HG03469 (cell line): ENCODE measurements at regions not wholly inside any gene's neighbourhood (a gene's known extent, or its start where the extent isn't known, plus 50 kb on each side); places are given as distances from the start of the nearest gene placed in this dataset.
"Not testable (repeated sequence)": the region's sequence is repeated elsewhere in the genome, so short reads cannot be mapped to it uniquely, and the experiment has no call there.

Experiments used
- ATAC-seq: cut with Tn5 transposase; IDR thresholded peaks from one replicate; pipeline ENCODE4 v1.9.1; 2021; ENCODE audit warnings: mild to moderate bottlenecking, moderate library complexity, moderate number of reproducible peaks; ENCODE audit not compliant: unreplicated experiment

DNA sequence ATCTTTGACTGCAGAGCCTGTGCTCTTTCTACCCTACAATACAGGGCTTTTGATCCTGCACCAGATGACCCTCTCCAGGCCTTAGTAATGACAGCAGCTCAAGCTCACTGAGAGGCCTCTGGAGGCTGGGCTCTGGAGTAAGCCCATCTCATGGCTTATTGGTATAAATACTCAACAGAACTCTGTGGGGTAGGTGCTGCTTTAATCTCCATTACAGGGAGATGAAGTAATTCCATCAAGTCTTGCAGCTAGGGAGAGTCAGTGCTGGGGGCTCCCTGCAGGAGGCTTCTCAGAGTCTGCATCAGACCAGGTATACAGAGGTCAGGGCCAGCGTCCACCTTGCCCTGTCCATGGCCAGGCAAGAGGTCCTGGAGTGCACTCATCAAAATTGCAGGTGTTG lies 89.2 kb upstream of the SLC6A11 start:
- ATAC-seq: no peak

DNA sequence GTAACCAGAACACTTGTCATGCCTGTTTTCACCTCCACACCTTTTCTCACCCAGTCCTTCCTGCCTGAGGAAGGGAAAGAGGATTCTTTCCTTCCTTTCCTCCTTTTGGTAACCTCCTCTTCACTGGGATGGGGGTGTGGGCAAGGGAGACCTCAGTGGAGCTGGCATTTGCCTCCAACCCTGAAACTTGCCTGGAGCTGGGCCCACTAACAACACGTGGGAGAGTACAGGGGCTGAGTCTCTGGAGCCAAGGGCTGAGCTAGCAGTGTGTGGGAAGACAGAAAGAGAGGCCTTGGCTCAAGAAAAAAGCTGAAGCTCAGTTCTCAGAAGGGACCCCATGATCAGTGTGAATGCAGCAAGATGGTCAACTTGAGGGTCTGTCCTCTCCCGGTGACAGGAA lies 86.6 kb upstream of the SLC6A11 start:
- ATAC-seq: no peak

DNA sequence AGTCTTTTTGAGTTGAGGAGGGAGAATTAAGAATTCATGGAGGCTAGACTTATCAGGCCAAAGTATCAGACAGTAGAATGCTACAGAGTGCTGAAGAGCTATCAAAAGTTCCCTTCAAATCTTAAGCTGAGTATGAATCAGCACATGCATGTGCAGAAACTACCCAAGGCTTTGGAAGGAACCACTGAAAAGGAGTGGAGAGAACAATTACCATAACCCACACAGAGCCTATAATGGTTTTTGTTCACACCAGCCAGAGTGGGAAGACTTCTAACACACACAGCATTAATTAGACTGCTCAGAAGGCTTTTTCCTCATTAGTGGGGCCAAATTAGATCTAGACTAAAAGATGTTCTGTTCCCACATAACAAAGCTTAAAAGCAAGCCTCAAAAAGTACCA lies 83.7 kb upstream of the SLC6A11 start:
- no peak for ATAC-seq

DNA sequence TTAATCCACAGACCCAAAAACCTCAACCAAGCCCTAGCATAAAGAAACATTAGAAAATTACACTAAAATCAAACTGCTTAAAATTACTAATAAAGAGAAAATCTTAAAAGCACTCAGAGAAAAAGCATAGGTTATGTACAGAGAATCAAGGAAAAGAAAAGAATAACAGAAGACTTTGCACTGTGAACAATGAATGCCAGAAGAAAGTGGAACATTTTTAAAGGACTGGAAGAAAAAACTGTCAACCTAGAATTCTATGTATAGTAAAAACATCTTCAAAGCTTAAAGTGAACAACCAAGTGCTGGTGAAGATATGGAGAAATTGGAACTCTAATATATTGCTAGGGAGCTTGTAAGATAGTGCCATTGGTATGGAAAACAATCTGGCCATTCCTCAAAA lies 82.7 kb upstream of the SLC6A11 start:
- no peak for ATAC-seq

DNA sequence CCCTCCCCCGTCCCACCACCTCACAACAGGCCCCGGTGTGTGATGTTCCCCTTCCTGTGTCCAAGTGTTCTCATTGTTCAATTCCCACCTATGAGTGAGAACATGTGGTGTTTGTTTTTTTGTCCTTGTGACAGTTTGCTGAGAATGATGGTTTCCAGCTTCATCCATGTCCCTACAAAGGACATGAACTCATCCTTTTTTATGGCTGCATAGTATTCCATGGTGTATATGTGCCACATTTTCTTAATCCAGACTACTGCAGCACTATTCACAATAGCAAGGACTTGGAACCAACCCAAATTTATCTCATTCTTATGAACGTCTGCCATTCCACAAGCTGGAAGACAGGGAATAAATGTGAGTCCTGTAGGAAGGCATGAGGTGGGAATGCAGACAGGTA lies 79.6 kb upstream of the SLC6A11 start:
- not testable (repeated sequence) for ATAC-seq

DNA sequence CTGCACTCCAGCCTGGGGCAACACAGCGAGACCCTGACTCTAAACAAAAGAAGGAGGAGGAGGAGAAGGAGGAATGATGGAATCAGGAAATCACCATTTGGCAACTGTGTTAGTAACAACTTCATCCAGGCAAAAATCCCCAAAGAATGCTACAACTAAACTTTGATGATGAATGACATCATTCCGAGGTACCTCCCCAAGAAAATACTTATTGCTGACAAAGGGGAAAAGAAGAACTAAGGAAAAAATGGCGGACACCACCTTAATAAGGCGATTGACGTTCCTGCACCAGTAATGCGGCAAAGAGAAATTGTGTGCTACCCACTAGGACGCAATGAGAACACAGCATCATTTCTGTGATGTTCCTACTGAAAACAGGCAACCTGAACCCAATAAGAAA lies 78.2 kb upstream of the SLC6A11 start:
- ATAC-seq: no peak

DNA sequence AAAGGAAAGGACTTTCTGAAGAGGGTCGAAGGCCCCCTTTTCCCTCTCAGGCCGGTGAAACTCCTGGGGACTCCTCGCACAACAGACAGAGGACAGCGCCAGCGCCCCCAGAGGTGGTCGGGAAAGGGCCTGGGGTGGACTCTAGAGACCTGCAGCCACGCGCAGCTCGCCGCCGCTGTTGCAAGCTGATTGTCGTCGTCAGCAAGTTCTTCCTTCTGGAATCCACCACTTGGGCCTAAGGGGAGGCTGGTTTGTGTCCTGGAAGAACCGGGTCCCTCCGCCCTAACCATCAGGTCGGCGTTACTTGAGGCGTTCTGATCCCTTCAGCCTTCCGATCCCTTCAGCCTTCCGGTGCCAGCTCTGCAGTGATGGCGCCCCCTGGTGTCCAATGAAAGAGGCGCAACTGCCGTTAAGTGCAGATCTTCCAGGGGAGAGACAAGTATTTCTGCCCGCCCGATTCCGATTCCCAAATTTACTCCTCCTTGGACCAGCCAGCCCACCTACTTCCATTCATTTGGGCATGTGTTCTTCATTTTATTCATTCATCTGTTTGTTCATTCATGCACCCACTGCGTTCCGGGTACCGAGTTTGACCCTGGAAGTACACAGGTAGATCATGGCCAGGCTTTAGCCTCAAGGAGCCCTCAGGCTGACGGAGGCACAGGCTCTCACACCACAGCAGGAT lies 77.2 kb upstream of the SLC6A11 start:
- no peak for ATAC-seq

DNA sequence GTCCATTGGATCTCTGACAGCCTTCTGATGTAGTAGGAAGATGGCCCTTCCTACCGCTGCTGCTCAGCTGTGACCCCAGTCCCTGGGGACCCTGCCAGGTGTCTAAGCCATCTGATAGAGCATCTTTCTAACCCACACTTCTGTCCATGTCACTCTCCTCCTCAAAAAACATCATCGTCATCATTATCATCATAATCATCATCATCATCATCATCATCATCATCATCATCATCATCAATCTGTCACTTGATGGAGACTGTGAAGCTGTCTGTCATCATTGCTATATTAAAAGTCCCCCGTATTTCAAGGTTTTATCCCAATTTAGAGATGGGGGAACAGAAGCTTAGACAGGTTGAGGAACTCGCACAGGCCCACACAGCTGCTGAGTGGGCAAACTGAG lies 75.1 kb upstream of the SLC6A11 start:
- no peak for ATAC-seq

DNA sequence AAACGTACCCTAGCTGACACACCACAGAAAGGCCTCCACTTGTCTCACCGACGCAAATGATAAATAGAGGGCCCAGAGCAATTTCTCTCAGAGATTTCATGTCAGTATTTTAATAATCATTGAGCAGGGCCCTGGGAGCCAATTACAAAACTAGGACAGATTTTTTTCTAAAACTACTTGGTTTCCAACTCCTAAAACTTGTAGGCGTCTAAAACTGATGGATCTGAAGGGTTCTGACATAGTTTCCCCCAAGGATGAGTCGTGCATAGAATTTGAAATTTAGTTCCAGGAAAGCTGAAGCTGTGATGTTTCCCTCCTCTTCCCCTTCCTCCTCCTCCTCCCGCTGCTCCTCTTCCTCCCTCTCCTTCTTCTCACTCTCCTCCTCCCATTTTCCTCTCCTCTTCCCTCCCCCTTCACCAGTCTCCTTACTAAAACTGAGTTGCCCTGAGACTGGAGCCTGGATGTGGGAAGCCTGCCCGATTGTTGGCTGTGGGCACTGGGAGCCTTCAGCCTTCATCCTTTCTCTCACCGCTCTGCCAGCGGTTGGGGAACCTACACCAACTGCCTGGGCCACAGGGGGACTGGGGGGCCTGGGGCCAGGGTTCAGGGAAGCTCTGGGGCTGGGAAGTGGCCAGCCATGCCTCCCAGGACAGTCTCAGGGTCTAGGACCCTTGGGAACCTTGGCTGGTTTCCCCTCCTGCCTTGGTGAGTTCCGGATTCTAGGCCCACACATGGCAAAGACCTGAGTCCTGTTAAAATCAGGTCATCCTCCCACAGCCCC lies 73.9 kb upstream of the SLC6A11 start:
- ATAC-seq: no peak

DNA sequence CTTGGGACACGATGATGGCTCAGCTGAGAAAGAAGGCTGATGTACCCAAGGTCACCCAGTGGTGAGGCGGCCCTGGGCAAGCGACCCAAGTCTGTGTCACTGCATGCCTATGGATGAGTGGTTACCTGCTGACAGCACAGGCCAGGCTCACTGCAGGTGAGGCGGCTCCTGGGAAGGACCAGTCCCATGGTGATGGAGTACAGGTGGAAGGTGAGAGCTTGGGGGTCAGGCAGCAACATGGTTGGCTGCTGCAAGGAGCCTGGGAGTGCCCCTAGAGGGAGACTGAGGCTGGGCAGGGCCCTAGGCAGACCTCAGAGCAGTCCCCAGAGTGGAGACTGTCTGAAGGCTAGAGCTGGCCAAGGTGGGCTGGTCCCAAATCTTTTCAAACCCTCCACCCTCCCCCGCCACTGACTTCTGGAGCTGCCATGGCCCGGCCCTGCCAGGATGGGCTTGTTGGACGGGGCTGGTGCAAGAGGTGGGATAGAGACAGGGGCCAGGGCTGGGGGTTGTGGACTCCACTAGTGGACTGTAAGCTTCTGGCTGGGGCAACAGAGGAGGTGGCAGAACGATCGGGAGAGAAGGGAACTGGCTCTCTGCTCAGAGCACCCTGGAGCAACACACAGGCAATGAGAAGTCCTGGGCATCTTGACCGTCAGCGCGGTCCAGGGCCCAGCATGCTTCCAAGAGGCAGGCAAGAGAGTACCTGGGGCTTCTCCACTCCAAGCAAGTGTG lies 72.5 kb upstream of the SLC6A11 start:
- no peak for ATAC-seq

DNA sequence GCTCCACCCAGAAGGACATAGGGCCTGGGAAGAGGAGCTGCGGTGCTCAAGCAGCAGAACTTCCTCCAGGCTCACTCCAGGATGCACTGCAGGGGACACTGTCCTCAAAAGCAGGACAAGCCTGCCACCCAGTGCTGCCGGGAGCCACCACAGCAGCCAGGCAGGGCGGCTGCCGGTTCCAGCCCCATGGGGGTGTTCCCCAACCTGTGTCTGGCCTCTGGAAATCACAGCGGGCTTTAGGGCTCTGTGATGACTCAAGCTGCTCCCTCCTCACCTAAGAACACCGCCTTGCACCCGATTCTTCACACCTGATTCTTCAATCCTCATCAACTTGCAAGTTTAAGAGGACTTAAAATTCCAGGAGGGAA lies 71.9 kb upstream of the SLC6A11 start:
- ATAC-seq: no peak

DNA sequence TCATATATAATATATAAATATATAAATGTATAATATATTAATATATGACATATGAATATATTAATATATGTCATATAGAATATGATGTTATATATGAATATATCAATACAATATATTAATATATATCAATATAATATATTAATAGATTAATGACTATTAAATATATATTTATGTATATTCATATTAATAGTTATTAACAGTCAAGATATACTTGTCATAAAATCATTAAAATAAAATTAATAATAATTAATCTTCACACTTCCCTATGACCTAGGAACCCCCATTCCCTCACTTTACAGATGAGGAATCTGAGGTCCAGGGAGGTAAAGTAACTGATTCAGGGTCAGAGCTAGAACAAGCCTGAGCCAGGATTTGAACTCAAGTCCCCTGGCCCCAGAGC lies 70.6 kb upstream of the SLC6A11 start:
- no peak for ATAC-seq

DNA sequence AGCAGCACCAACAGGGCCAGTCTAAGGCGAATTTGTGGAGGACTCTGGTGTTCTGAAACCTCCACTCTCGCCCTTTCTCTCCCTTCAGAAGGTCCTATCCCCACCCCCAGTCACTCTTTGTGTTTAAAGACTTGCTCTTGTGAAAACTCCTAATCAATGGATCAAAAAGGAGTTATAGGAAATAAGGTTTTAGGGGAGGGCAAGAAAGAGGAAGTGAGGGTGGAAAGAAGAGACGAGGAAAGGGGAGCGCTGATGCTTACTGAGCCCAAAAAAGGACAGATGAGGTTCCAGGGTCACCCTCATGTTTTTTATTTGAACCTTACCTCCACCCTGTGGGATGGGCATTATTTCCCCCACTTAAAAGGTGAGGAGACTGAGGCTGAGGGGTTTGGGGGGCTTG lies 70.0 kb upstream of the SLC6A11 start:
- ATAC-seq: no peak

DNA sequence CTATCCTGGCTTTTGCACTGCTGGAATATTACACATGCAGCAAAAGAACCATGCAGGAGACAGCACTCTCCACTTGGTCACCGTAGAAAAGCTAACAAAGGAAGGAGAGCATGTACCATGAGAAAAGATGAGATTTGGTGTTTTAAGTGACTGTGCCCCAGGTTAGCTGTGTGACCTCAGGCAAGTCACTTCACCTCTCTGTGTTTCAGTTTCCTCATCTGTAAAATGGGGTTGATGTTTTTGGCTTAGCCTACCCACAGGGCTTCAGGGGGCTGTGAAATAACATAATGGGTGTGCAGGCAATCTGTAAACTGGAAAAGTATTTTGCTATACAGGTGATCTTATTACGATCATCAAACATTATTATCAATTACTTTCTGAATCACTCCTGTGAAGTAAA lies 69.3 kb upstream of the SLC6A11 start:
- ATAC-seq: no peak

DNA sequence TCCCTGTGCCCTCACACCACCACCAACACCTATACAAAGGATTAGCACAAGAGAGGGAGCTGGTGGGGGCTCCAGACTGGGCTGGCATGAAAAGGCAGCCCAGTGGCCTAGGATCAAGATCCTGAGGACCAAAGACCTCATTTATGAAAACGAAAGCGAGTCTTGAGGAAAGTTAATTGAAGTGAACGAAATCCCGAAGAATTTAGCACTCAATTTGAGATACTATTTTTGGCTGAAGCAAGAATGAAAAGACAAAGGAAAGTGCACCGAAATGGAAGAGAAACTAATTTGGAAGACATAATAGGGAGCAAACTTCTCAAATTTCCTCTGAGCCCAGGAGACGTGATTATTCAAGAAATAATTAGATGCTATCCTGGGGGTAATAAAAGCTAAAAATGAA lies 68.7 kb upstream of the SLC6A11 start:
- ATAC-seq: no peak

DNA sequence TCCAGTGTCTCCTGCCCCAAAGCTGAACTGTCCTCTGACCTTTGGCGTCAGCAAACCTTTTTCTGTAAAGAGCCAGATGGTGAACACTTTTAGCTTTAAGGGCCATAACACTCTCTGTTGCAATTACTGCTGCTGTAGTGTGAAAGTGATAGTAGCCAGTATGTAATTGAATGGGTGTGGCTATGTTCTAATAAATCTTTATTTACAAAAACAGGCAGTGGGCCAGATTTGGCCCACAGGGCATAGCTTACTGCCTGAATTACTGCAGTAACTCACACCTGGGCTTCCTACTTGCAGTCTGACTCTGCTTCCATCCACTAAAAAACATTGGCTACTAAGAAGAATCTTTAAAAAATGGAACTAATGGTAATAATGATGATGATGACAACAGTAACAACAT lies 68.0 kb upstream of the SLC6A11 start:
- ATAC-seq: no peak

DNA sequence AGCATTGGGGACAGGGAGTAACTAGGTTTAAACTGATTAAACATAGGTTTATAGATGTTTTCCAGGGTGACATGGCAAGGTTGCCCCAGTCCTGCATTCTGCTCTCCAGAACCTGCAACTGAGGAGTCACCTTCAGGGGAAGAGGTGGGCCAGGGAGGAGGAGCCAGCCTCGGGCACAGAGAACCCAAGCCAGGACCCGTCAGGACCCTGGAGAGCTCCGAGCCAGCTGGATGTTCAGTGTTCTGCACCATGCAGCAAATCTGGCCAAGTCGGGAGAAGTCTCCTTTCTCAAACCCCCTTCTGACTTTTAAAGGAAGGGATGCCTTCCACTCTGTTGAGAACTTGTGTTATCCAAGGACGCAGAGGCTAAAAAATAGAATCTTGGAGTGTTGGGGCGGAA lies 62.1 kb upstream of the SLC6A11 start:
- ATAC-seq: no peak

DNA sequence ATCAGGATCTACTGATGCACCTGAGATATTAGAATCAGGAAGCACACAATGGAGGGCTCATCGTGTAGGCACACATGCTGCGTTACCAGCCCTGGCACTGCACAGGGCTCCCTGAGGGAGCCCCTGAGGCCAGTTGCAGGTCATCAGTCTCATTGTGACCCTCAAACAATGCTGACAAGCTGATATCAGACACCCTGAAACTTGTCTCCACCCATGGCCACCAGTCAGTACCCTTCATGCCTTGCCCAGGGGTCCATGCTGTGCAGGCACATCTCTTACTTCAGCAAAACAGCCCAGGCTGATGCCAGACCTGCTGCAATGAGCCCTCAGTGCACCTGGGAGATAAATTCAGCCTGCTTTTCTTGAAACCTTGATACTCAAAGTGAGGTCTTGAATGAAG lies 59.5 kb upstream of the SLC6A11 start:
- no peak for ATAC-seq

DNA sequence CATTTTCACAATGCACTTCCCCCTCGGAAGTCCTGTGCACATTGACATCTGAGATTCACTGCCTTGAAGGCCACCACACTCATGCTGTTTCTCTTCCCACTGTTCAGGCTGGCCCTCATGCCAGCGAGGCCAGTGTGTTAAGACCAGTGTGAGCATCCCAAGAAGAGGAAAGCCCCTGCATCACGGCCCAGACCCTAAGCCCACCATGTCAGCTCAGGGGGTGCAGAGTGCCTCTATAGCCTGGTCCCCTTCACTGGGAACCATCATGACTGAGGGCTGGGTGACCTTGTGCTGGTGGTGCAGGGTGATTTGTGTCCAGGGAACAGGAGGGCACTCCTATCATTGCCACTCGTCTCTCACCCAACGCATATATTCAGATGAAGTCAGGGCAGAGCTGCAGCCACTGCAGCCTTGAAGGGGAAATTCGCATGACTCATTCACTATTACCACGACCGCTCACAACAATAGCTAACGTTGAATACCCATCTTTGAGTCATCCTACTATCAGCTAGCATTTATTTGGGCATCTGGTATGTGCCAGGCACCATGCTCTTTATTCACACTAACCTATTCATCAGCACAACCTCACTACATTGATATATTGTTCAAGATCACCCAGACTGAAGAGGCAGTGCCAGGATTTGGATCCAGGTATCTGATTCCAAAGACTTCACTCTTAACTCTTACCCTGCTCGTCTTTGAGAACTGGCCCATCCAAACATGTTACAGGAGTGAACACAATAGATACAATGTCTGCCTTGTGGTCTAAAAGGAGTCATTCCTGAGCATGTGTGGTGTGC lies 58.8 kb upstream of the SLC6A11 start:
- ATAC-seq: no peak

DNA sequence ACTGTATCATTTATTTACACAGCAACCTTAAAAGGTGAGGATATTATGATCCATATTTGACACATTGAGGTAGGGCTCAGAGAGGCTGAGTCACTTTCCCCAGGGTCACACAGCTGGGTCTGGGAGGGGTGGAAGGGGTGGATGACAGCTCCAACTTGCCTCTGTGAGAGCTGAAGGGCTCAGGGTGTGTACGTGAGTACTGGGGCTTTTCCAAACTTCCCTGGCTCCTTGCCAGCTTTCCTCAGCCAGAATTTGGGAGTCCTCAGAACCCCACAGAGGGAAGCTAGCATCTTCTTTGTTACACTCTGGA lies 58.3 kb upstream of the SLC6A11 start:
- no peak for ATAC-seq

DNA sequence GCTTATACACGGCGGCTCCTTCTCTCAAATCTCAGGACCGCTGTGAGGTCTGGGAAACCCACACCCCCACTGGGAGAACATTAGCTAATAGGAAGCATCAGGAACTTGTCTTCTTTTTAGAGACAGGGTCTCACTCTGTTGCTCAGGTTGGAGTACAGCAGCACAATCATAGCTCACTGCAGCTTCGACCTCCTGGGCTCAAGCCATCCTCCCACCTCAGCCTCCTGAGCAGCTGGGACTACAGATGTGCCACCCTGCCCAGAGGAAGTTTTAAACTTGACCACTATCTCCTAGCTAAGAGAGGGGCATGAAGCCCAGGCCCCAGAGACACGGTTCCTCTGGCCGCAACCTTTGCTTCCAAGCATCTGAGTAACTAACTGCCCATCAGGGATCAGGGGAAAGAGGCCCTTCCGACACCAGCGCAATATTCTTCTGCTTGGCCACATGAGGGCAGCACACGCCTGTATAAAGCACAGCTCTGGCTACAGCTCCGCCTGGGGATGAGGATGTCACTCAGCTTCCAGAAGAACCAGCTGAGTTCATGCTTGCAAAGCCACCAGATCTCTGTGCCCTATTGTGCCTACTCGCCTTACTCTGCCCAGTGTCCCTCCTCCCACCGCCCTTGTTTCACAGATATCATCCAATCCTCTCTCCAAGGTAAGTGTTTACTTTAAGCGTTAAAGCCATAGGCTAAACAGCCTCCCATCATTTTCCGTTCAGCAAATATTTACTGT lies 57.6 kb upstream of the SLC6A11 start:
- ATAC-seq: no peak
